Muscle of leg (tissue), 3 donors: ENCODE measurements at regions not wholly inside any gene's neighbourhood (a gene's known extent, or its start where the extent isn't known, plus 50 kb on each side); places are given as distances from the start of the nearest gene placed in this dataset.

ENCODE experiments used
- DNase-seq: peaks from one replicate; pipeline ENCODE4 v3.0.0; 2013
- H3K27ac ChIP-seq: one replicate; pipeline ENCODE4 v1.5.1; 2013; ENCODE audit warnings: mild to moderate bottlenecking, low read length, control low read depth
- H3K27me3 ChIP-seq: one replicate; pipeline ENCODE4 v1.6.1; 2013; ENCODE audit warnings: low read length; ENCODE audit not compliant: control insufficient read depth, insufficient read depth
- H3K36me3 ChIP-seq: one replicate; pipeline ENCODE4 v1.6.1; 2013; ENCODE audit warnings: low read length; ENCODE audit not compliant: control insufficient read depth, insufficient read depth
- H3K4me1 ChIP-seq: one replicate; pipeline ENCODE4 v1.6.1; 2013; ENCODE audit warnings: low read length; ENCODE audit not compliant: control insufficient read depth, insufficient read depth
- H3K4me3 ChIP-seq: one replicate; pipeline ENCODE4 v1.5.1; 2013; ENCODE audit warnings: low read length, control low read depth
- H3K9me3 ChIP-seq: replicated peaks from 2 replicates; pipeline ENCODE4 v1.6.1; 2013; ENCODE audit warnings: low read depth, low read length; ENCODE audit not compliant: control insufficient read depth
- WGBS: methylation state at CpG from one replicate; pipeline ENCODE4 v1.1.5; 2013; ENCODE audit warnings: missing lambda C conversion rate; ENCODE audit not compliant: insufficient coverage; 5-methylcytosine and 5-hydroxymethylcytosine counted together

DNA sequence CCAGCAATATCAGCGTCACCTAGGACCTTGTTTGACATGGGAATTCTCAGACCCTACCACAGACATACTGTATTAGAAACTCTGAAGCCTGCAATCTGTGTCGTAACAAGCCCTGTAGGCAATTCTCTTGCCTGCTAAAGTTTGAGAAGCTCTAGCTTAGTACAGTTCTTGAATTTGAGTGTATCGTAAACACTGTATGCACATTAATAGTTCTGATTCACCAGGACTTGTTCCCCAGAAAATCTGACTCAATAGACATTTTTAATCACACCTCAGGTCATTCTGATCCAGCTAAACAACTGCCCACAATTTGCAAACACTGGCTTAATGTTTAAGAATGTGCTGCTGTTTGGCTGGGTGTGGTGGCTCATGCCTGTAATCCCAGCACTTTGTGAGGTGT is 414.3 kb downstream of the TFAP2A start:
- Histone ChIP-seq H3K27me3 (no peaks in the 10 kb centered on the region), H3K9me3 (no peaks in the 10 kb centered on the region), H3K4me3 (no peak overlapping the region), H3K27ac (no peak overlapping the region), H3K36me3 (no peaks in the 10 kb centered on the region), H3K4me1 (no peaks in the 10 kb centered on the region)
- no peak for DNase-seq
- WGBS = 78% methylated on average over 1 of the region's 3 CpGs

DNA sequence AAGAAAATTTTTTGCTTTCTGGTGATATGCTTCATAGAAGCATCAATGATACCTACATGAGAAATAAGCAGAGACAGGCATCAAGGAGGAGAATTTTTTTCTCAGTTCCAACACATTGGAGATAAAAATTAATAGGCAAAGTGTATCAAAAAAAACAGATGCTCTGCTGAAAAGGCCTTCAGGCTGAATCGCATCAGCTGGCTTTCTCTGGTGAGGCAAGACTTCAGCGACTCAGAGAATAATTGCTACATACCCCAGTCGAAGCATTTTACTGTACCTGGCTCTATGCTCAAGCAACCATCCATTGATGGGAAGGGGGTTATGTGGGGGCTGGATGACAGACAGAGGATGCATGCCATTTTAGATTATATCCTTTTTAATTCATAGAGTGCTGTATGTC is 415.1 kb downstream of the TFAP2A start:
- Histone ChIP-seq H3K36me3 (no peaks in the 10 kb centered on the region), H3K27me3 (no peaks in the 10 kb centered on the region), H3K27ac (no peak overlapping the region), H3K4me3 (no peak overlapping the region), H3K4me1 (no peaks in the 10 kb centered on the region), H3K9me3 (no peaks in the 10 kb centered on the region)
- 83% methylated on average over 1 of the region's 3 CpGs for WGBS
- no peak for DNase-seq

DNA sequence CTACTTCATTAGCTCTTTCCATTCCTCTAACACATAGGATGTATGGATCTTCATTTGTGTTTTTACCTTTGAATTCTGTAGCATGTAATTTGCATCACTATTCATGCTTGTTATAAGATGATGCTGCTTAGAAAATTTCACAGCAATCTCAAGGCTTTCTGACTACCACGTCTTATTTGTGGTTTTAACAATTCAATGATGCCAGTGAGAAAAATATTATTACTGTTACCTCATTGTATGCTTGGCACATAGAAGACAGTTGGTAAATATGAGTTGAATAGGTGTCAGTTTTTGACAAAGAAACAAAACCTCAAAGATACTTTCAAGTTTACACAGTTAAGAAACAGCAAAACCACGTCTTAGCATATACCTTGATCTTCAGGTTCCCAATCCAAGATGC is 428.6 kb downstream of the TFAP2A start:
- no peak for DNase-seq
- Histone ChIP-seq H3K9me3 (no peaks in the 10 kb centered on the region), H3K27ac (no peak overlapping the region), H3K36me3 (no peaks in the 10 kb centered on the region), H3K4me1 (no peaks in the 10 kb centered on the region), H3K4me3 (no peak overlapping the region), H3K27me3 (no peaks in the 10 kb centered on the region)
- 79% methylated on average over 1 of the region's 2 CpGs for WGBS

DNA sequence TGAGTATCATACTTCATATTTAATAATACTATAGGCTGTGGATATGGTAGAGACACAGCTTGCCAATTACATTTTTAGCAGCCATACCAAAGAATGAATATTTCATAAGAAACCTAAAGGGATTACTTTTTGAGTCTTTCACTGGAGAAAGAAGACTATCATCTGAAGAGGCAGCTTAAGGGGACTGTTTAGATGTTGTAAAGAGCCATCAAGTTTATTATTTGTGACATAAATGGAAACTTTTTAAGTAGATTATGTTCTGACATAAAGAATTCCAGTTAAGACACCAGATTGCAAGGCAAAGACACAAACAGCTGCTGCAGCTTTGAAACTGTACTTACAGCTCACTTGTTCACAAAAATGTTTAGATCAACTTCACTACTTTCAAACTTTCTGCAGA is 429.4 kb downstream of the TFAP2A start:
- Histone ChIP-seq H3K4me1 (no peaks in the 10 kb centered on the region), H3K9me3 (no peaks in the 10 kb centered on the region), H3K27ac (no peak overlapping the region), H3K27me3 (no peaks in the 10 kb centered on the region), H3K4me3 (no peak overlapping the region), H3K36me3 (no peaks in the 10 kb centered on the region)
- no peak for DNase-seq

DNA sequence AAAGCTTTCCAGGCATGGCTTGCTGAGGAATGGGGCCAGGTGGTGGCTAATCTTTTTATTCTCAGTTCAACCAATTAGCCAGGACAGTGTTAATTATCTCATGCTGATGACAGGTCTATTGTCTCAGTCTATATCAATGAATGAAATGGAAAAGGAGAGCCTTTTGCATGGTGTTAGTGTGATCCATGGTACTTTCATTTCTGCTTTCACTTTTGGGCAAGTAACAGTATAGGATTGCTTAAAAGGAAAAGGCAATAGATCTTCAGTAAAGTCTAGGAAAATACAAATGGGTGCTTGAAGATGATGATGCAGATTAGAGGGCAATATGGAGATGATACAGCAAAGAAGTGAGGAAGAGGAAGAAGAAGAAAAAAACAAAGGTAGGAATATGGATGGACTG is 430.3 kb downstream of the TFAP2A start:
- no peak overlapping the region for H3K4me3 ChIP-seq
- no peaks in the 10 kb centered on the region for H3K36me3 ChIP-seq
- DNase-seq = no peak
- H3K27ac ChIP-seq = no peak overlapping the region
- no peaks in the 10 kb centered on the region for H3K9me3 ChIP-seq
- H3K4me1 ChIP-seq = no peaks in the 10 kb centered on the region
- H3K27me3 ChIP-seq = no peaks in the 10 kb centered on the region

DNA sequence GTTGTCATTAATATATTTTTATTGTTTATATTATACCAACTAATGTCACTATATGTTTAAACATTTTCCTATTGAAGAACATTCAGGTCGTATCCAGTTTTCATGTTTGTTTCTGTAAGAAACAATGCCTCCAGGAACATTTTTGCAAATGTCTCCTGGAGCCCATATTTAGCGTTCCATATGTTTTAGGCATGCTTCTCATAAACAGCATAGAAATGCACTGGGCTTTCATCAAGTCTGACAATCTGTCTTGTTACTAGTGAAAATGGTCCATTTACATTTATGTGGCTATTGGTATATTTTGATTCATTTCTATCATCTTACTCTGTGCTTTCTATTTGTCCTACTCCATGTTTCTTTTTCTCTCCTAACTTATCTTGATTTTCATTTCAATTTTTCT is 431.7 kb downstream of the TFAP2A start:
- no peak overlapping the region for H3K4me3 ChIP-seq
- H3K4me1 ChIP-seq = no peaks in the 10 kb centered on the region
- H3K27me3 ChIP-seq = no peaks in the 10 kb centered on the region
- H3K27ac ChIP-seq = no peak overlapping the region
- WGBS = 83% methylated on average over 1 of the region's 2 CpGs
- no peak for DNase-seq
- H3K36me3 ChIP-seq = no peaks in the 10 kb centered on the region
- H3K9me3 ChIP-seq = no peaks in the 10 kb centered on the region

DNA sequence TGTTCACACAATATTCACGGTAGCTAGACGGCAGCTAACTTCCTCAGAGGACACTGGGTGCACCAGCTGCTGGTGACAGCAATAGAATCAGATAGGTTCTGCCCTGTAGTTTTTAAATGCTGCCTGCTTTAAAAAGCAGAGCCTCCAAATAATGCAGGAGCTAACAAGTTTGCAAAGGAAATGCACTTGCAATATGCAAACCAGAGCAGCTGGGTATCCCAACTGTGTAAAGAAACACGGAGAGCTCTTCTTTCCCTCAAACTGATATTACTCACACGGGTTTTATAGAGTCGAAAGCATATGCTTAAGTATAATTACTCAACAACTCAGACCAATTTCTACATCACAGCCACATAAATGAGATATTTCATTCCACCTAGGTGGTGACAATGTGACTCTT is 432.7 kb downstream of the TFAP2A start:
- H3K4me3 ChIP-seq = no peak overlapping the region
- H3K27me3 ChIP-seq = no peaks in the 10 kb centered on the region
- H3K4me1 ChIP-seq = no peaks in the 10 kb centered on the region
- no peaks in the 10 kb centered on the region for H3K36me3 ChIP-seq
- H3K9me3 ChIP-seq = no peaks in the 10 kb centered on the region
- H3K27ac ChIP-seq = no peak overlapping the region
- 17% methylated on average over 1 of the region's 5 CpGs for WGBS
- DNase-seq = peak; percentile 1

DNA sequence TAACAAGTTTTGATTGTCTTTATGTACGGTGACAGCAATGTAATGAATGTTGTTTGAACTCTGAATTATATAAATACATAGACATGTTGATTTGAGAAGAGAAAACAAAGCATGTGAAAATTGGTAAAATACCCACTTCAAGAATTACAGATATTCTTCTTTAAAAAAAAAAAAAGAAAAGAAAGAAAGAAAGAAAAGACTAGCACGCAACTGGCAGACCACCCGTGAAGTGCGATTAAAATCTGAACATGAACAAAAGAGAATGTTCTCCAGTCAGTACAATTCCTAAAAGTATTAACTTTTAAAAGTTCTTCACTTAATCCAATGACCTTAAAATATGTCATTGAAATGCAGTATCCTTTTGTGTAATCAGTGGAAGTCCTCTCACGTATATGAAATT is 434.9 kb downstream of the TFAP2A start:
- H3K9me3 ChIP-seq = no peaks in the 10 kb centered on the region
- no peak for DNase-seq
- no peaks in the 10 kb centered on the region for H3K36me3 ChIP-seq
- H3K4me3 ChIP-seq = no peak overlapping the region
- H3K27ac ChIP-seq = no peak overlapping the region
- WGBS = no CpG with 5 or more reads among the region's 5 CpGs
- no peaks in the 10 kb centered on the region for H3K4me1 ChIP-seq
- H3K27me3 ChIP-seq = no peaks in the 10 kb centered on the region

DNA sequence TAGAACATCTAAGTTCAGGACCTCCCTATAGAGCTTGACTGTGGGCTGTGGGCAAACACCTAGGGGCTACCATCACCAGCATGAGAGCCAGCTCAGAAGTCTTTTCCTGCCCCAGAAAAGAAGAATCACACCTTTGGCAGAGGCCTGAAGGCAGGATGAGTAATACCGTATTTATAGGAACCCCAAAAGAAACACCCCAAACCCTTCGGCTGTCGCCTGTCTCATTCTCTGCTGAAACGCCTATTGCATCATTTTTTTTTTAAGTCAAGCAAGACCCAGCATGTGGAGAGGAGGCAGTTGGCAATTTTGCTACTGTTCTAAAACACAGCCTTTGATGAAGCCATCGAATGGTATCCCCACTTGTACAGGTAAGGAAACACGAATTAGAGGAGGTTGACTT is 436.4 kb downstream of the TFAP2A start:
- Histone ChIP-seq H3K27me3 (no peaks in the 10 kb centered on the region), H3K9me3 (no peaks in the 10 kb centered on the region), H3K4me1 (no peaks in the 10 kb centered on the region), H3K27ac (no peak overlapping the region), H3K36me3 (no peaks in the 10 kb centered on the region), H3K4me3 (no peak overlapping the region)
- no peak for DNase-seq
- WGBS = 95% methylated on average over 4 of the region's 6 CpGs

DNA sequence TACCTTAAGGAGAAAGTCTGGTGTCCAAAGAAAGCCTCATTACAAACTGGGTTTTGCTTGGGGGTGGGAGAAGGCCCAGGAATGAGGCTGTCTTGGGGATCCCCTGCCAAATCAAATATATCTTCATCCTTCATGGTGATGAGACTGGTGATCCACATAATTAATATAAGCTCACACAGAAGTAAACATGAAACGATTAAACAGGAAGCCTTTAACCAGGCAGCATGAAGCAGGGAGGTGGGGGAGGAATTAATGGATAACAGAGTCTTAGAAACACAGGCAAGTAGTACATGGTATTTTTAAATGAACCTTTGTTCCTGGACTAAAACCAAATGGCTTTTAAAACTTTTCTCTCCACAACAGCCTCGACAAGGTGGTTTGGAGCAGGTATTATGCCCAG is 437.5 kb downstream of the TFAP2A start:
- WGBS = no CpG with 5 or more reads among the region's 2 CpGs
- Histone ChIP-seq H3K36me3 (no peaks in the 10 kb centered on the region), H3K9me3 (no peaks in the 10 kb centered on the region), H3K4me3 (no peak overlapping the region), H3K4me1 (no peaks in the 10 kb centered on the region), H3K27me3 (no peaks in the 10 kb centered on the region), H3K27ac (no peak overlapping the region)
- no peak for DNase-seq

DNA sequence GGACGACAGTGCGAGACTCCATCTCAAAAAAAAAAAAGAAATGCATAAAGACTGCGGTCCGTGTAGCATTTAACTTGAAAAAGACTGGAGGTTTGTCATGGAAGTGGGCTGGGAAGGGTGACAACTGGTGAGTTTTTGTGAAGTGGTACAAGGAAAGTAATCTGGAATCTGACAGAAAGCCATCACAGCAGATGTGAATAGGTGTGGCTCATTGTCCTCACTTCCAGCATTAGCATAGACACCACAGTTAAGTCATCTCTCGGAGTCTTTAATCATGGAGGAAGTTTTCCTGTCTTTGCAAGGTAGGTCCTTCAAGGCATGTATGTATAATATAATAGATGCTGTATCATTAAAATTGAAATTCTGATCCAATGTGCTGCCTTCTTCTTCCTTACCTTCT is 453.2 kb downstream of the TFAP2A start:
- H3K27me3 ChIP-seq = no peaks in the 10 kb centered on the region
- WGBS = 83% methylated on average over 2 of the region's 5 CpGs
- H3K27ac ChIP-seq = no peak overlapping the region
- no peaks in the 10 kb centered on the region for H3K4me1 ChIP-seq
- H3K4me3 ChIP-seq = no peak overlapping the region
- no peaks in the 10 kb centered on the region for H3K9me3 ChIP-seq
- no peak for DNase-seq
- H3K36me3 ChIP-seq = no peaks in the 10 kb centered on the region
